CD14-positive monocyte (primary cell): ENCODE measurements at regions not wholly inside any gene's neighbourhood (a gene's known extent, or its start where the extent isn't known, plus 50 kb on each side); places are given as distances from the start of the nearest gene placed in this dataset.

Experiments used
- DNase-seq, 3 donors: peaks; one replicate each; pipeline ENCODE4 v3.0.0-alpha.2; 2011 to 2022
- H2AFZ ChIP-seq: 2 replicates; pipeline ENCODE4 v1.6.0; 2012; ENCODE audit warnings: mild to moderate bottlenecking, low read depth, low read length, inconsistent platforms; ENCODE audit not compliant: insufficient read depth, poor library complexity, severe bottlenecking
- H3K27ac ChIP-seq, 2 donors: 1 replicate in 1 of 2; 2 replicates in 1 of 2; pipeline ENCODE4 v1.5.1; 2012 to 2013; ENCODE audit warnings: low read length in 2 of 2, control low read depth in 1 of 2, inconsistent platforms in 1 of 2, low read depth in 1 of 2, mild to moderate bottlenecking in 1 of 2
- H3K27me3 ChIP-seq, 2 donors: one replicate each; pipeline versions ENCODE4 v1.6.0 to v1.6.1; 2011 to 2013; ENCODE audit warnings: low read length in 2 of 2; ENCODE audit not compliant: control insufficient read depth in 2 of 2, insufficient read depth in 2 of 2
- H3K36me3 ChIP-seq, 2 donors: replicated peaks in 1 of 2; 1 replicate in 1 of 2; 2 replicates in 1 of 2; pipeline versions ENCODE4 v1.5.1 to v1.6.1; 2012 to 2013; ENCODE audit warnings: low read length in 2 of 2, control low read depth in 1 of 2, inconsistent platforms in 1 of 2, mild to moderate bottlenecking in 1 of 2; ENCODE audit not compliant: insufficient read depth in 2 of 2, control insufficient read depth in 1 of 2
- H3K4me1 ChIP-seq, 2 donors: 1 replicate in 1 of 2; 2 replicates in 1 of 2; pipeline versions ENCODE4 v1.5.1 to v1.6.1; 2012 to 2013; ENCODE audit warnings: low read length in 2 of 2, control low read depth in 1 of 2, inconsistent platforms in 1 of 2, mild to moderate bottlenecking in 1 of 2, moderate library complexity in 1 of 2; ENCODE audit not compliant: insufficient read depth in 2 of 2, control insufficient read depth in 1 of 2
- H3K4me2 ChIP-seq: replicated peaks from 2 replicates; pipeline ENCODE3; 2012; ENCODE audit warnings: low read length, moderate library complexity, mild to moderate bottlenecking; ENCODE audit not compliant: poor library complexity, severe bottlenecking; ENCODE audit errors: extremely low read depth
- H3K4me3 ChIP-seq, 3 experiments: fragments of 200-600 bp in 1 of 3; sonication (generic) in 1 of 3; replicated peaks in 1 of 3; 1 replicate in 2 of 3; 2 replicates in 1 of 3; pipeline ENCODE4 v1.5.1; 2011 to 2013; ENCODE audit warnings: low read length in 3 of 3, mild to moderate bottlenecking in 3 of 3, control low read depth in 2 of 3, low read depth in 2 of 3, inconsistent platforms in 1 of 3, moderate library complexity in 1 of 3
- H3K79me2 ChIP-seq: 2 replicates; pipeline ENCODE4 v1.6.0; 2012; ENCODE audit warnings: mild to moderate bottlenecking, control low read depth, inconsistent platforms, low read length, moderate library complexity; ENCODE audit not compliant: insufficient read depth
- H3K9ac ChIP-seq: 2 replicates; pipeline ENCODE4 v1.6.0; 2017; ENCODE audit warnings: low read length, mild to moderate bottlenecking; ENCODE audit not compliant: insufficient read depth, poor library complexity, severe bottlenecking
- H3K9me3 ChIP-seq, 2 donors: replicated peaks in 1 of 2; 1 replicate in 1 of 2; 2 replicates in 1 of 2; pipeline versions ENCODE4 v1.5.1 to v1.6.1; 2012 to 2013; ENCODE audit warnings: low read length in 2 of 2, control low read depth in 1 of 2; ENCODE audit not compliant: control insufficient read depth in 1 of 2, insufficient read depth in 1 of 2
- H4K20me1 ChIP-seq: 2 replicates; pipeline ENCODE4 v1.6.0; 2012; ENCODE audit warnings: mild to moderate bottlenecking, low read length, control low read depth, moderate library complexity; ENCODE audit not compliant: insufficient read depth
- H3K27ac Mint-ChIP-seq, 7 donors: one replicate each; pipeline ENCODE4 v1.8.0; 2020; ENCODE audit warnings: mild to moderate bottlenecking in 7 of 7, mixed read lengths in 7 of 7, moderate library complexity in 6 of 7, inconsistent platforms in 2 of 7
- H3K27me3 Mint-ChIP-seq, 3 donors: one replicate each; pipeline ENCODE4 v1.8.0; 2021 to 2022; ENCODE audit warnings: low read depth in 3 of 3, mild to moderate bottlenecking in 3 of 3, mixed read lengths in 3 of 3, moderate library complexity in 3 of 3, inconsistent platforms in 1 of 3
- H3K36me3 Mint-ChIP-seq, 2 donors: one replicate each; pipeline ENCODE4 v1.8.0; 2020; ENCODE audit warnings: mixed read lengths in 2 of 2, inconsistent platforms in 1 of 2, mild to moderate bottlenecking in 1 of 2
- H3K4me1 Mint-ChIP-seq: one replicate; pipeline ENCODE4 v1.8.0; 2020; ENCODE audit warnings: mild to moderate bottlenecking, mixed read lengths
- H3K4me3 Mint-ChIP-seq, 2 donors: one replicate each; pipeline ENCODE4 v1.8.0; 2020; ENCODE audit warnings: mild to moderate bottlenecking in 2 of 2, mixed read lengths in 2 of 2, moderate library complexity in 1 of 2
- H3K9me3 Mint-ChIP-seq, 7 donors: one replicate each; pipeline ENCODE4 v1.8.0; 2020 to 2022; ENCODE audit warnings: mixed read lengths in 7 of 7, mild to moderate bottlenecking in 6 of 7, moderate library complexity in 6 of 7, inconsistent platforms in 2 of 7
- WGBS: methylation state at CpG from one replicate; pipeline ENCODE4 v1.1.5; 2013; ENCODE audit warnings: missing lambda C conversion rate; ENCODE audit not compliant: insufficient coverage; 5-methylcytosine and 5-hydroxymethylcytosine counted together
- intact Hi-C, 2 donors: fragments of 100-400 bp; cut with micrococcal nuclease; formaldehyde crosslinking; loops; one replicate each; pipeline versions ENCODE4 v1.15.0 to v1.15.1; 2023
- TF ChIP-seq, protein P1 (sequence below): fragments of 200-600 bp; IDR thresholded peaks from one replicate; pipeline ENCODE4 v1.8.0; 2022; ENCODE audit warnings: antibody characterized with exemption, mild to moderate bottlenecking

DNA sequence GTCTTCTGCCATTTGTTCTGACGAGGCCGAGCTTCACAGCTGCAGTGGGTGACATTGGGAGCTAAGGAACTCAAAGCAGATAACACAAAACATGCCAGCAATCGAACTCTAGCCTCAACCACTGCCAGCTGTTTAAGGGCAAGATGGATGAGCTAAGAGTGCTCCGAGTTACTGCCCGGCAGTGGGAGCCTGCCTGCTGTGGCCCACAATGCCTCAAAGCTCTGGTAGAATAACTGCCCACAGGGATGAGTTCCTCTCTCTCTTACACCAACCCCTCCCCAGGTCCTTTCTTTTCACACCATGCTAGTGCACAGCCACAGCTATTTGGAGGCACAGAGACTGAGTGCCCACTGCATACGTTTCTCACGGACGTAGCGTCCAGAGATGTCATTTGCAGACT is 330.5 kb downstream of the FGF9 start:
- no peak overlapping the region for H3K27ac ChIP-seq
- DNase-seq: no peak
- Mint-ChIP-seq H3K27ac (no peak overlapping the region), H3K9me3 (peaks cover 0 to 10% (median 6%) of the 10 kb centered on the region in 7 donors), H3K4me3 (no peak overlapping the region), H3K4me1 (no peaks in the 10 kb centered on the region), H3K36me3 (no peaks in the 10 kb centered on the region), H3K27me3 (peaks cover 5 to 7% (median 5%) of the 10 kb centered on the region in 3 donors)
- no peaks in the 10 kb centered on the region for H3K36me3 ChIP-seq
- no peaks in the 10 kb centered on the region for H3K79me2 ChIP-seq
- H3K27me3 ChIP-seq: no peaks in the 10 kb centered on the region
- 97% methylated on average over 6 of the region's 9 CpGs for WGBS
- H2AFZ ChIP-seq: no peak overlapping the region
- H3K4me3 ChIP-seq: no peak overlapping the region
- intact Hi-C loops: no loop called here
- H3K4me1 ChIP-seq: no peaks in the 10 kb centered on the region
- H4K20me1 ChIP-seq: no peaks in the 10 kb centered on the region
- peaks cover 0 to 4% of the 10 kb centered on the region in 2 donors for H3K9me3 ChIP-seq
- TF ChIP-seq, protein P1, sequence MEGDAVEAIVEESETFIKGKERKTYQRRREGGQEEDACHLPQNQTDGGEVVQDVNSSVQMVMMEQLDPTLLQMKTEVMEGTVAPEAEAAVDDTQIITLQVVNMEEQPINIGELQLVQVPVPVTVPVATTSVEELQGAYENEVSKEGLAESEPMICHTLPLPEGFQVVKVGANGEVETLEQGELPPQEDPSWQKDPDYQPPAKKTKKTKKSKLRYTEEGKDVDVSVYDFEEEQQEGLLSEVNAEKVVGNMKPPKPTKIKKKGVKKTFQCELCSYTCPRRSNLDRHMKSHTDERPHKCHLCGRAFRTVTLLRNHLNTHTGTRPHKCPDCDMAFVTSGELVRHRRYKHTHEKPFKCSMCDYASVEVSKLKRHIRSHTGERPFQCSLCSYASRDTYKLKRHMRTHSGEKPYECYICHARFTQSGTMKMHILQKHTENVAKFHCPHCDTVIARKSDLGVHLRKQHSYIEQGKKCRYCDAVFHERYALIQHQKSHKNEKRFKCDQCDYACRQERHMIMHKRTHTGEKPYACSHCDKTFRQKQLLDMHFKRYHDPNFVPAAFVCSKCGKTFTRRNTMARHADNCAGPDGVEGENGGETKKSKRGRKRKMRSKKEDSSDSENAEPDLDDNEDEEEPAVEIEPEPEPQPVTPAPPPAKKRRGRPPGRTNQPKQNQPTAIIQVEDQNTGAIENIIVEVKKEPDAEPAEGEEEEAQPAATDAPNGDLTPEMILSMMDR: no peak
- no peak overlapping the region for H3K4me2 ChIP-seq
- no peak overlapping the region for H3K9ac ChIP-seq

DNA sequence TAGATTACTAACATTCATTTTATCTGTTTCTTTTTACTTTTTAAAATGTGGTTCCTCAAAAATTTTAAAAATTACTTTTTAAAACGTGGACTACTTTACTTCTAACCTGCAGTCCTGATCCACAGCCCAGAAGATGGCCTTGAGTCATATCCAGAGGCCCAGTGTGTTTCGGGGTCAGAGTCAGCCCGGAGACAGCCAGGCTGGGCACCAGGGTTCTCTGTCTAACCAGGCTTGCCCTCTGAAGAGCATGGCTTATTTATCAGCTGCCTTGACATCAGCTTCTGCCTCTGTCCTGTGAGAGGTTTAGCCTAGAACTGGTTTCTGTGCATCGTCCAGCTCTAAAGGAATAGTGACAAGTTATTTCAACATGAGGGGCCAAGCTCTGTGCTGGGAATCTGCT is 332.0 kb downstream of the FGF9 start:
- H4K20me1 ChIP-seq: no peaks in the 10 kb centered on the region
- TF ChIP-seq, protein P1: no peak
- H3K27ac Mint-ChIP-seq: no peak overlapping the region
- no peaks in the 10 kb centered on the region for H3K36me3 ChIP-seq
- H3K36me3 Mint-ChIP-seq: no peaks in the 10 kb centered on the region
- H3K27me3 Mint-ChIP-seq: peaks cover 5 to 7% (median 5%) of the 10 kb centered on the region in 3 donors
- 92% methylated on average over 2 of the region's 4 CpGs for WGBS
- H3K9me3 ChIP-seq: no peaks in the 10 kb centered on the region
- H3K4me3 ChIP-seq: no peak overlapping the region
- no peak overlapping the region for H2AFZ ChIP-seq
- no peak overlapping the region for H3K4me2 ChIP-seq
- H3K27me3 ChIP-seq: no peaks in the 10 kb centered on the region
- no peak for DNase-seq
- H3K4me1 ChIP-seq: no peaks in the 10 kb centered on the region
- H3K9ac ChIP-seq: no peak overlapping the region
- no peak overlapping the region for H3K4me3 Mint-ChIP-seq
- intact Hi-C loops: no loop called here
- peaks cover 0 to 9% (median 5%) of the 10 kb centered on the region in 7 donors for H3K9me3 Mint-ChIP-seq
- H3K27ac ChIP-seq: no peak overlapping the region
- H3K4me1 Mint-ChIP-seq: no peaks in the 10 kb centered on the region
- H3K79me2 ChIP-seq: no peaks in the 10 kb centered on the region
